ENCODE measurements at regions not wholly inside any gene's neighbourhood (a gene's known extent, or its start where the extent isn't known, plus 50 kb on each side); places are given as distances from the start of the nearest gene placed in this dataset.

- CTCF ChIA-PET: no interaction called here
Measured at GRCh38 chr18:63043516-63043915, 276.1 kb downstream of the BCL2 start.

GRCh38 chr18:63042351-63042750 lies 277.2 kb downstream of the BCL2 start:
- peaks cover 14% of the 10 kb centered on the region for H3K4me1 Mint-ChIP-seq
- CTCF ChIA-PET: interaction anchor here (0.6 to 1.6 kb wide), 3 partner anchors 78 to 280 kb away, joined by 3 to 4 read pairs (median 3); no protein-coding TSS in a partner anchor
- no peak for DNase-seq
- no peak overlapping the region for H3K4me3 Mint-ChIP-seq
- H3K9me3 Mint-ChIP-seq: peaks cover 2% of the 10 kb centered on the region
- peaks cover 50% of the 10 kb centered on the region for H3K27me3 Mint-ChIP-seq
- H3K36me3 Mint-ChIP-seq: peaks cover 3% of the 10 kb centered on the region
- no peak overlapping the region for H3K27ac Mint-ChIP-seq

More at GRCh38 chr18:63043516-63043915, 276.1 kb downstream of the BCL2 start:
- Mint-ChIP-seq H3K9me3 (peaks cover 2% of the 10 kb centered on the region), H3K4me3 (no peak overlapping the region), H3K27ac (no peak overlapping the region), H3K4me1 (peaks cover 14% of the 10 kb centered on the region), H3K36me3 (peaks cover 3% of the 10 kb centered on the region), H3K27me3 (peaks cover 48% of the 10 kb centered on the region)
- no peak for DNase-seq

DNA sequence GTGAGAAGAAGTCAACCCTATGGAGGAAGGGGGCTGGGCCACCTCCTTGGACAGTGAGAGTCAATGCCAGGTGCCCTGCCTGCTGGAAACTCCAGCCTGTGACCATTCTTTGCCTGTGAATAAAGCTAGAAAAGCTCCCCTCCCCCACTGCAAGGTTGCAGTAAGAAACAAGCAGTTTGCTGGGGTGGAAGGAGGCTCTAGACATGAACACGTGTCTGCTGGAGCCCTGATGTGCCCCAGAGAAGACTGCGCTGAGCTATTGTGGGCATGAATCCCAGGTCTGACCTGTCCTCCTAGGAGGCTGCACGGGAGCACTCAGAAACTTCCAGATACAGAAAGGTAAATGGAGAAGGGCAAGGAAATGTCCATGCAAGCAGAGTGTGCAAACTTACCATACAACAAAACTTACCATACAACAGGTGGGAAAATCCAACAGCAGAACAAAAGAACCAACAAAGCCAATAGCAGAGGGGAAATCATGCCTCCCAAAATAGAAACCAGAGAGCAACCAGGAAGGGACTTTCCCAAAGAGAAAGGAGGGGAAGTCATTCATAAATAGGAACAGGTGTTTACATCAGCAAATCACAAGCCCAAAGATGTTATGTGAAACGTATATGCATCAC lies 278.7 kb downstream of the BCL2 start:
- peaks cover 3% of the 10 kb centered on the region for H3K36me3 Mint-ChIP-seq
- H3K4me3 Mint-ChIP-seq: no peak overlapping the region
- peaks cover 14% of the 10 kb centered on the region for H3K4me1 Mint-ChIP-seq
- no peak for DNase-seq
- H3K9me3 Mint-ChIP-seq: peaks cover 2% of the 10 kb centered on the region
- CTCF ChIA-PET: no interaction called here
- peaks cover 37% of the 10 kb centered on the region for H3K27me3 Mint-ChIP-seq
- no peak overlapping the region for H3K27ac Mint-ChIP-seq

- CTCF ChIA-PET: interaction anchor here (0.7 to 0.8 kb wide), 2 partner anchors 14 to 441 kb away, joined by 4 read pairs; no protein-coding TSS in a partner anchor
- Mint-ChIP-seq H3K9me3 (peaks cover 2% of the 10 kb centered on the region), H3K36me3 (peaks cover 3% of the 10 kb centered on the region), H3K4me1 (peaks cover 14% of the 10 kb centered on the region), H3K27ac (no peak overlapping the region), H3K4me3 (no peak overlapping the region), H3K27me3 (peaks cover 30% of the 10 kb centered on the region)
- DNase-seq: no peak
Measured at GRCh38 chr18:63037491-63037890, 282.1 kb downstream of the BCL2 start.

DNA sequence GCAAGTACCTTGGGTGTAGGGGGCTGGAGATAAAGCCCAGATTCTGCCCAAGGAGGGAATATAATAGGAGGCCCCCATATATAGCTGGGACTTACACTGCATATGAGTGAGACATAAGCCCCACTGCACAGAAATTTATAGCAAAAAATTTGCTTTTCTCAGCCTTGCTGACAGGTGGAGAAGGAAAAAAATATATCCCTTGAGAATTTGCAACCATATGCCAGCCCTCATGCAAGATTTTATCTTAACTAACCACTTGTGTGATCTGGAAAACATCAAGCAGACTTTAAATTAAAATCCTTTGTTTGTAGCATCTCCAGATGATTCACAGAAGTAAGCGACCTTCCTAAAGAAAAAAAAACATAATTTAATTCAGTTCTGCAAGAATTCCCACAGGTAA lies 288.2 kb downstream of the BCL2 start:
- CTCF ChIA-PET: interaction anchor here (1.0 kb wide), 1 partner anchor 10 kb away, joined by 5 read pairs; no protein-coding TSS in a partner anchor
- Mint-ChIP-seq H3K36me3 (no peaks in the 10 kb centered on the region), H3K27me3 (peaks cover 4% of the 10 kb centered on the region), H3K4me3 (no peak overlapping the region), H3K9me3 (no peaks in the 10 kb centered on the region), H3K27ac (no peak overlapping the region), H3K4me1 (no peaks in the 10 kb centered on the region)
- no peak for DNase-seq
